GM06990 (cell line): ENCODE measurements at regions not wholly inside any gene's neighbourhood (a gene's known extent, or its start where the extent isn't known, plus 50 kb on each side); places are given as distances from the start of the nearest gene placed in this dataset.

Experiments used
- DNase-seq: peaks from one replicate; pipeline ENCODE4 v3.0.0-alpha.2; 2011; ENCODE audit not compliant: insufficient read length; ENCODE audit errors: extremely low read depth
- H3K27me3 ChIP-seq: replicated peaks from 2 replicates; pipeline ENCODE4 v1.6.0; 2011; ENCODE audit warnings: low read length; ENCODE audit not compliant: control insufficient read depth, insufficient read depth
- H3K36me3 ChIP-seq: 2 replicates; pipeline ENCODE4 v1.5.1; 2011; ENCODE audit warnings: low read length; ENCODE audit not compliant: control insufficient read depth, insufficient read depth
- H3K4me3 ChIP-seq: replicated peaks from 2 replicates; pipeline ENCODE4 v1.5.1; 2011; ENCODE audit warnings: low read depth, mild to moderate bottlenecking, control low read depth, low read length
- CTCF ChIP-seq: IDR thresholded peaks from 2 replicates; pipeline ENCODE4 v1.5.1; 2011; ENCODE audit warnings: low read length, control low read depth, mild to moderate bottlenecking, inconsistent platforms; ENCODE audit not compliant: insufficient read depth, poor library complexity, severe bottlenecking

- Histone ChIP-seq H3K36me3 (no peaks in the 10 kb centered on the region), H3K27me3 (no peaks in the 10 kb centered on the region), H3K4me3 (no peak overlapping the region)
- no peak for DNase-seq
- TF ChIP-seq CTCF: no peak
Observed at GRCh38 chr2:180268006-180268405, 260.9 kb upstream of the CWC22 start.

- no peak for TF ChIP-seq CTCF
- H3K36me3 ChIP-seq: no peaks in the 10 kb centered on the region
- H3K4me3 ChIP-seq: no peak overlapping the region
- no peak for DNase-seq
- H3K27me3 ChIP-seq: no peaks in the 10 kb centered on the region
Observed at GRCh38 chr2:180261976-180262375, 254.9 kb upstream of the CWC22 start.

GRCh38 chr2:180258579-180258978 lies 251.5 kb upstream of the CWC22 start:
- H3K27me3 ChIP-seq: no peaks in the 10 kb centered on the region
- TF ChIP-seq CTCF: no peak
- no peak overlapping the region for H3K4me3 ChIP-seq
- DNase-seq: no peak
- H3K36me3 ChIP-seq: no peaks in the 10 kb centered on the region

GRCh38 chr2:180258041-180258537 lies 251.0 kb upstream of the CWC22 start:
- Histone ChIP-seq H3K27me3 (no peaks in the 10 kb centered on the region), H3K36me3 (no peaks in the 10 kb centered on the region), H3K4me3 (no peak overlapping the region)
- no peak for TF ChIP-seq CTCF
- DNase-seq: no peak

- no peak for TF ChIP-seq CTCF
Observed at GRCh38 chr2:180257247-180257646, 250.2 kb upstream of the CWC22 start.

GRCh38 chr2:180255981-180256380 lies 248.9 kb upstream of the CWC22 start:
- no peaks in the 10 kb centered on the region for H3K27me3 ChIP-seq
- no peak for TF ChIP-seq CTCF
- H3K4me3 ChIP-seq: no peak overlapping the region
- DNase-seq: no peak
- no peaks in the 10 kb centered on the region for H3K36me3 ChIP-seq

More at GRCh38 chr2:180257247-180257646, 250.2 kb upstream of the CWC22 start:
- Histone ChIP-seq H3K4me3 (no peak overlapping the region), H3K27me3 (no peaks in the 10 kb centered on the region), H3K36me3 (no peaks in the 10 kb centered on the region)
- DNase-seq: no peak
